Thoracic aorta (tissue), 2 donors: ENCODE measurements at regions not wholly inside any gene's neighbourhood (a gene's known extent, or its start where the extent isn't known, plus 50 kb on each side); places are given as distances from the start of the nearest gene placed in this dataset.
"Not testable (repeated sequence)": the region's sequence is repeated elsewhere in the genome, so short reads cannot be mapped to it uniquely, and the experiment has no call there.

Source experiments
- ATAC-seq: fragments of 150-250 bp; one replicate; pipeline ENCODE4 v1.8.0; 2017; ENCODE audit warnings: low read depth; ENCODE audit not compliant: insufficient number of reproducible peaks, low FRiP score
- DNase-seq: peaks from one replicate; pipeline ENCODE4 v3.0.0-alpha.2; 2020; ENCODE audit warnings: low spot score
- H3K27ac ChIP-seq, 2 donors: fragments of 200-600 bp; sonication (generic); 1 replicate in 1 of 2; 2 replicates in 1 of 2; pipeline ENCODE4 v1.5.1; 2016; ENCODE audit warnings: mild to moderate bottlenecking in 2 of 2, moderate library complexity in 2 of 2
- H3K27me3 ChIP-seq: fragments of 200-600 bp; sonication (generic); replicated peaks from 2 replicates; pipeline ENCODE4 v1.6.0; 2016; ENCODE audit warnings: mild to moderate bottlenecking; ENCODE audit not compliant: insufficient read depth
- H3K36me3 ChIP-seq: fragments of 200-600 bp; sonication (generic); one replicate; pipeline ENCODE4 v1.5.1; 2016
- H3K4me1 ChIP-seq, 2 donors: fragments of 200-600 bp; sonication (generic); 1 replicate in 1 of 2; 2 replicates in 1 of 2; pipeline versions ENCODE4 v1.5.1 to v1.6.0; 2016; ENCODE audit warnings: low read depth in 2 of 2, mild to moderate bottlenecking in 1 of 2; ENCODE audit not compliant: control insufficient read depth in 1 of 2
- H3K4me3 ChIP-seq: fragments of 200-600 bp; sonication (generic); 2 replicates; pipeline ENCODE4 v1.5.1; 2016; ENCODE audit warnings: mild to moderate bottlenecking
- H3K9me3 ChIP-seq: fragments of 200-600 bp; sonication (generic); 2 replicates; pipeline ENCODE4 v1.5.1; 2016
- CTCF ChIP-seq: fragments of 200-600 bp; sonication (generic); IDR thresholded peaks from one replicate; pipeline ENCODE4 v1.5.1; 2019; ENCODE audit warnings: antibody characterized with exemption

- no peak overlapping the region for H3K4me3 ChIP-seq
- no peaks in the 10 kb centered on the region for H3K4me1 ChIP-seq
- ATAC-seq (no peak), DNase-seq (no peak)
- H3K27ac ChIP-seq: no peak overlapping the region
- no peaks in the 10 kb centered on the region for H3K9me3 ChIP-seq
- no peak for TF ChIP-seq CTCF
- H3K36me3 ChIP-seq: no peaks in the 10 kb centered on the region
- no peaks in the 10 kb centered on the region for H3K27me3 ChIP-seq
Measured at GRCh38 chr5:120823328-120823727, 359.2 kb downstream of the PRR16 start.

- ATAC-seq, H3K36me3 ChIP-seq, DNase-seq: not testable (repeated sequence)
Measured at GRCh38 chr5:120831646-120832045, 367.5 kb downstream of the PRR16 start.

GRCh38 chr5:120841830-120842229 is 377.7 kb downstream of the PRR16 start:
- Histone ChIP-seq H3K27me3 (no peaks in the 10 kb centered on the region), H3K4me3 (no peak overlapping the region), H3K27ac (no peak overlapping the region), H3K36me3 (no peaks in the 10 kb centered on the region), H3K4me1 (no peaks in the 10 kb centered on the region), H3K9me3 (no peaks in the 10 kb centered on the region)
- ATAC-seq (no peak), DNase-seq (no peak)
- no peak for TF ChIP-seq CTCF

More at GRCh38 chr5:120831646-120832045, 367.5 kb downstream of the PRR16 start:
- H3K4me1 ChIP-seq, H3K4me3 ChIP-seq, H3K27me3 ChIP-seq, H3K27ac ChIP-seq, H3K9me3 ChIP-seq: not testable (repeated sequence)

GRCh38 chr5:120843390-120843980 is 379.4 kb downstream of the PRR16 start:
- ATAC-seq (no peak), DNase-seq (no peak)
- Histone ChIP-seq H3K9me3 (no peaks in the 10 kb centered on the region), H3K4me1 (no peaks in the 10 kb centered on the region), H3K27me3 (no peaks in the 10 kb centered on the region), H3K27ac (no peak overlapping the region), H3K36me3 (no peaks in the 10 kb centered on the region), H3K4me3 (no peak overlapping the region)
- no peak for TF ChIP-seq CTCF

- Histone ChIP-seq H3K4me3 (no peak overlapping the region), H3K9me3 (no peaks in the 10 kb centered on the region), H3K27ac (no peak overlapping the region), H3K36me3 (no peaks in the 10 kb centered on the region), H3K27me3 (no peaks in the 10 kb centered on the region), H3K4me1 (no peaks in the 10 kb centered on the region)
- no peak for ATAC-seq
- no peak for TF ChIP-seq CTCF
- no peak for DNase-seq
Measured at GRCh38 chr5:120848883-120849282, 384.8 kb downstream of the PRR16 start.

- no peak for TF ChIP-seq CTCF
- H3K27ac ChIP-seq: no peak overlapping the region
- no peak overlapping the region for H3K4me3 ChIP-seq
- no peaks in the 10 kb centered on the region for H3K36me3 ChIP-seq
- DNase-seq: no peak
- no peak for ATAC-seq
- H3K9me3 ChIP-seq: no peaks in the 10 kb centered on the region
- H3K4me1 ChIP-seq: no peaks in the 10 kb centered on the region
- no peaks in the 10 kb centered on the region for H3K27me3 ChIP-seq
Measured at GRCh38 chr5:120852222-120852860, 388.2 kb downstream of the PRR16 start.
